GM12878 (cell line): ENCODE measurements at regions not wholly inside any gene's neighbourhood (a gene's known extent, or its start where the extent isn't known, plus 50 kb on each side); places are given as distances from the start of the nearest gene placed in this dataset.

Experiments used
- ATAC-seq: fragments of 200-7000 bp; cut with Tn5 transposase; 3 replicates; pipeline ENCODE4 v1.9.1; 2020; ENCODE audit warnings: mild to moderate bottlenecking, moderate library complexity
- BruUV-seq: library from RNA; stranded (reverse); fragments of 400-500 nt; replicated peaks from 2 replicates; lab custom pipeline; 2021; lab: Mats Ljungman, UMichigan
- CTCF ChIA-PET: fragments of 300-600 bp; sonication (Branson Sonifier 250); formaldehyde crosslinking; extraction: SDS; loops from one replicate; lab custom pipeline; 2021; ENCODE audit warnings: inconsistent platforms; lab: Yijun Ruan, JAX
- POLR2A ChIA-PET: fragments of 350-600 bp; formaldehyde crosslinking; extraction: SDS; loops from one replicate; lab custom pipeline; 2021; ENCODE audit warnings: inconsistent platforms; lab: Charles Lee
- RAD21 ChIA-PET: fragments of 300-600 bp; sonication (Branson Sonifier 250); formaldehyde crosslinking; loops from one replicate; lab custom pipeline; 2023; ENCODE audit warnings: antibody characterized with exemption; ENCODE audit not compliant: unreplicated experiment; lab: Charles Lee
- SMC1A ChIA-PET: fragments of 300-600 bp; sonication (Branson Sonifier 250); formaldehyde crosslinking; loops from one replicate; lab custom pipeline; 2023; ENCODE audit not compliant: unreplicated experiment, uncharacterized antibody; lab: Charles Lee
- DNase-seq: peaks from one replicate; pipeline ENCODE4 v3.0.0-alpha.2; 2011; ENCODE audit warnings: low read depth, low spot score
- FAIRE-seq: peaks from 3 replicates; lab custom pipeline; 2011; peaks lifted over from hg19 to GRCh38; lab: Jason Lieb, UNC
- H2AFZ ChIP-seq: 2 replicates; pipeline ENCODE4 v1.6.0; 2011; ENCODE audit warnings: low read depth, low read length, control low read depth; ENCODE audit not compliant: control insufficient read depth
- H3K27ac ChIP-seq: 2 replicates; pipeline ENCODE4 v1.5.1; 2011; ENCODE audit warnings: control low read depth; ENCODE audit not compliant: control insufficient read depth, insufficient read depth
- H3K27me3 ChIP-seq, 2 experiments: replicated peaks in 1 of 2; 2 replicates each; pipeline versions ENCODE4 v1.6.0 to v1.6.1; 2011; ENCODE audit warnings: low read length in 1 of 2; ENCODE audit not compliant: control insufficient read depth in 2 of 2, insufficient read depth in 2 of 2
- H3K36me3 ChIP-seq, 2 experiments: 2 replicates each; pipeline ENCODE4 v1.5.1; 2011; ENCODE audit warnings: low read length in 1 of 2; ENCODE audit not compliant: control insufficient read depth in 2 of 2, insufficient read depth in 2 of 2
- H3K4me1 ChIP-seq: 2 replicates; pipeline ENCODE4 v1.6.1; 2011; ENCODE audit warnings: mild to moderate bottlenecking, low read length, moderate library complexity, mixed read lengths; ENCODE audit not compliant: control insufficient read depth, insufficient read depth
- H3K4me2 ChIP-seq: 2 replicates; pipeline ENCODE4 v1.6.0; 2011; ENCODE audit warnings: control low read depth; ENCODE audit not compliant: control insufficient read depth, insufficient read depth
- H3K4me3 ChIP-seq: fragments of 200-600 bp; sonication (generic); 2 replicates; pipeline ENCODE4 v1.5.1; 2016
- H3K79me2 ChIP-seq: 2 replicates; pipeline ENCODE4 v1.6.0; 2011; ENCODE audit warnings: low read length; ENCODE audit not compliant: control insufficient read depth, insufficient read depth
- H3K9ac ChIP-seq: 2 replicates; pipeline ENCODE4 v1.8.0; 2011; ENCODE audit warnings: low read length, control low read depth, mixed read lengths; ENCODE audit not compliant: control insufficient read depth, insufficient read depth
- H3K9me3 ChIP-seq: replicated peaks from 3 replicates; pipeline ENCODE4 v1.5.1; 2011; ENCODE audit warnings: mild to moderate bottlenecking, low read length; ENCODE audit not compliant: control insufficient read depth, insufficient read depth
- H4K20me1 ChIP-seq: 2 replicates; pipeline ENCODE4 v1.6.0; 2011; ENCODE audit not compliant: control insufficient read depth, insufficient read depth
- CBX3 ChIP-seq: fragments of 200-600 bp; sonication (generic); IDR thresholded peaks from 2 replicates; pipeline ENCODE4 v1.6.1; 2016; ENCODE audit warnings: low read depth, borderline replicate concordance
- E4F1 ChIP-seq: fragments of 450-650 bp; IDR thresholded peaks from 2 replicates; pipeline ENCODE4 v1.6.1; 2018; ENCODE audit warnings: borderline replicate concordance, mild to moderate bottlenecking; ENCODE audit not compliant: partially characterized antibody
- PRDM15 ChIP-seq: fragments of 450-650 bp; formaldehyde crosslinking; IDR thresholded peaks from 2 replicates; pipeline ENCODE4 v1.4.0; 2020; ENCODE audit warnings: mild to moderate bottlenecking, moderate library complexity
- ZNF687 ChIP-seq: fragments of 450-650 bp; IDR thresholded peaks from 2 replicates; pipeline ENCODE4 v1.6.1; 2017; ENCODE audit warnings: mild to moderate bottlenecking, moderate library complexity
- WGBS: methylation state at CpG from one replicate; pipeline ENCODE4 v1.1.6; 2016; ENCODE audit warnings: low lambda C conversion rate; ENCODE audit not compliant: insufficient replicate concordance, insufficient coverage; ENCODE audit errors: missing lambda C conversion rate; 5-methylcytosine and 5-hydroxymethylcytosine counted together
- in situ Hi-C: fragments of 300-500 bp; cut with MboI; formaldehyde crosslinking; loops from 9 replicates; pipeline ENCODE4 v1.14.3; 2018; ENCODE audit warnings: mixed read lengths
- intact Hi-C: fragments of 100-400 bp; cut with micrococcal nuclease; formaldehyde crosslinking; loops from one replicate; pipeline ENCODE4 v1.14.2; 2022; ENCODE audit not compliant: unreplicated experiment

GRCh38 chr5:90055831-90056328 lies 353.7 kb downstream of the CETN3 start:
- TF ChIP-seq CBX3: no peak
- TF ChIP-seq E4F1: no peak
- TF ChIP-seq PRDM15: no peak
- TF ChIP-seq ZNF687: no peak
- no peaks in the 10 kb centered on the region for H4K20me1 ChIP-seq
- WGBS: 89% methylated on average over 9 of the region's 9 CpGs
- SMC1A ChIA-PET: interaction anchor here (0.7 kb wide), 1 partner anchor 205 kb away, joined by 3 read pairs; no protein-coding TSS in a partner anchor
- H3K36me3 ChIP-seq: no peaks in the 10 kb centered on the region
- H3K27me3 ChIP-seq: no peaks in the 10 kb centered on the region
- intact Hi-C loops (no loop called here), in situ Hi-C loops (no loop called here)
- H3K4me3 ChIP-seq: no peak overlapping the region
- H3K4me1 ChIP-seq: no peaks in the 10 kb centered on the region
- DNase-seq: no peak
- no peak for ATAC-seq
- FAIRE-seq: no peak
- H3K9me3 ChIP-seq: no peaks in the 10 kb centered on the region; the same call in 1 of the 3 replicates
- POLR2A ChIA-PET: no interaction called here
- no peak overlapping the region for H3K27ac ChIP-seq
- RAD21 ChIA-PET: no interaction called here
- H3K79me2 ChIP-seq: no peaks in the 10 kb centered on the region
- no peak overlapping the region for H3K9ac ChIP-seq
- H2AFZ ChIP-seq: no peak overlapping the region
- no peak overlapping the region for H3K4me2 ChIP-seq
- CTCF ChIA-PET: no interaction called here
- BruUV-seq: no TSS peak
